Activated CD8-positive, alpha-beta T cell treated with anti-CD3 and anti-CD28 coated beads, Interleukin-2, amount 10 ng/mL, durations not matched to agents 7 days and 5 days (primary cell): ENCODE measurements at regions not wholly inside any gene's neighbourhood (a gene's known extent, or its start where the extent isn't known, plus 50 kb on each side); places are given as distances from the start of the nearest gene placed in this dataset.
"Not testable (repeated sequence)": the region's sequence is repeated elsewhere in the genome, so short reads cannot be mapped to it uniquely, and the experiment has no call there.

Experiments
- ATAC-seq: fragments of 150-1000 bp; cut with Tn5 transposase; one replicate; pipeline ENCODE4 v1.10.0; 2021; ENCODE audit warnings: moderate library complexity
- CTCF ChIA-PET: fragments of 350-600 bp; sonication (Branson Sonifier 250); formaldehyde crosslinking; loops from one replicate; lab custom pipeline; 2021; ENCODE audit warnings: antibody characterized with exemption; lab: Charles Lee
- POLR2A ChIA-PET: fragments of 350-600 bp; sonication (Branson Sonifier 250); formaldehyde crosslinking; loops from one replicate; lab custom pipeline; 2021; ENCODE audit warnings: antibody characterized with exemption; lab: Charles Lee
- DNase-seq: peaks from one replicate; pipeline ENCODE4 v3.0.0-alpha.2; 2020
- H3K27ac Mint-ChIP-seq: one replicate; pipeline ENCODE4 v1.8.0; 2021; ENCODE audit warnings: mild to moderate bottlenecking, mixed read lengths
- H3K27me3 Mint-ChIP-seq: one replicate; pipeline ENCODE4 v1.8.0; 2021; ENCODE audit warnings: low read depth, mixed read lengths
- H3K36me3 Mint-ChIP-seq: one replicate; pipeline ENCODE4 v1.8.0; 2021; ENCODE audit warnings: low read depth, mixed read lengths
- H3K4me1 Mint-ChIP-seq: one replicate; pipeline ENCODE4 v1.8.0; 2021; ENCODE audit warnings: low read depth, mixed read lengths
- H3K4me3 Mint-ChIP-seq: one replicate; pipeline ENCODE4 v1.8.0; 2021; ENCODE audit warnings: mild to moderate bottlenecking, mixed read lengths
- H3K9me3 Mint-ChIP-seq: one replicate; pipeline ENCODE4 v1.8.0; 2022; ENCODE audit warnings: mixed read lengths; ENCODE audit not compliant: insufficient read depth

DNA sequence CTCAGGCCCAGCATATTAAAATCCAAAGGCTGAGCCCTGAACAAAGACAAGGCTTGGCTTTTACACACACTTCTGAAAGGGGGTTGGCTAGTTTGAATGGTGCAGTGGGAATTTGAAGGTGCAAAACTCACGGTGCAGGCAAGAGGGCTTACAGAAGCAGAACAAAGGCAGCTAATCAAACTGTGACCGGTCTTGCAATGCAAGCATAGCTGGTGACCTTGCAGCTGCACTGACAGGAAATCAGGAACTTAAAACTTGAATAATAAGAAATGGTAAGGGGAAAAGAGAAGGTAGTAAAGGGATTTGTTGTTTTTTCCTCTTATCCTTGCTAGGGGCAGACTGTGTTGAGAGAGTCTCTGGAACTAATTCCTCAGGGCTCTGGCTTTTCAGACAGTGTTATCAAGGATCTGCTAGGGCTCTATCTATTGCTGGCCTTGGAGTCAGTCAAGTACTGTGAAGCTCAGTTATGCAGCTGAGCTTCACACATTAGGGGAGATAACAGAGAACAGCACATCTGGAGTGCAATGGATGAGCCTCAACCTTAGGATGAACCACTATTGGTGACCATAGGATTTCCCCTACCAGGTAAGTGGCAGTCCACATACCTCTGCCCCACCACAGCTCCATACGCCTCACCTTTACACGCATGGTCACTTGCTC lies 97.6 kb downstream of the PPIAL4G start:
- H3K9me3 Mint-ChIP-seq, result no peaks in the 10 kb centered on the region
- ATAC-seq (no peak), DNase-seq (no peak)
- no peaks in the 10 kb centered on the region for H3K27me3 Mint-ChIP-seq
- peak overlapping the region; percentile 6 for H3K27ac Mint-ChIP-seq
- ChIA-PET CTCF (interaction anchor here (1.7 kb wide), 1 partner anchor 11 kb away, joined by 4 read pairs; no protein-coding TSS in a partner anchor), POLR2A (interaction anchor here (0.6 to 0.7 kb wide), 2 partner anchors 10 to 12 kb away, joined by 3 read pairs; no protein-coding TSS in a partner anchor)
- peaks cover 48% of the 10 kb centered on the region for H3K4me1 Mint-ChIP-seq
- H3K36me3 Mint-ChIP-seq, result no peaks in the 10 kb centered on the region
- no peak overlapping the region for H3K4me3 Mint-ChIP-seq

DNA sequence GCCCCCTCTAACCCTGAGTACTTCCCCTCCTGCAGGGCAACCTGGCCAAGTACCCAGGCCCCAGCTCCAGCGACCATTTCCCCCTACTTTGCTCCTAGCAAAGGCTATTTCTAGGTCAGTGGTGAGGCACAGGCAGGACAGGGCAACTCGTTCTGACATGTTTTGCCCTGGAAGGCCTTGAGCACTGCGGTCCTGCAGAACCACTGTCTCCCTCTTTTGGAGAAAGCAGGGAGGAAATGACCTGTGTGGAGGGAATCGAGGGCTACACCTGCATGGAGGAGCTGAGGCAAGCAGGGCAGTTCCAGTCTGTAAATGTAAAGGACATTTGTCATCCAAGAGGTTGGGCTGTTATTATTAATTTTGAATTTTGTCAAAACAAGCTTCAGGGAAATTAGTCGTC lies 99.1 kb downstream of the PPIAL4G start:
- H3K27me3 Mint-ChIP-seq, result no peaks in the 10 kb centered on the region
- no peak for ATAC-seq
- DNase-seq, result no peak
- no peak overlapping the region for H3K27ac Mint-ChIP-seq
- no peak overlapping the region for H3K4me3 Mint-ChIP-seq
- ChIA-PET CTCF (interaction anchor here (1.5 kb wide), 1 partner anchor 12 kb away, joined by 4 read pairs; no protein-coding TSS in a partner anchor), POLR2A (interaction anchor here (0.9 kb wide), 1 partner anchor 18 kb away, joined by 4 read pairs; no protein-coding TSS in a partner anchor)
- no peaks in the 10 kb centered on the region for H3K36me3 Mint-ChIP-seq
- peaks cover 43% of the 10 kb centered on the region for H3K4me1 Mint-ChIP-seq
- H3K9me3 Mint-ChIP-seq, result no peaks in the 10 kb centered on the region

DNA sequence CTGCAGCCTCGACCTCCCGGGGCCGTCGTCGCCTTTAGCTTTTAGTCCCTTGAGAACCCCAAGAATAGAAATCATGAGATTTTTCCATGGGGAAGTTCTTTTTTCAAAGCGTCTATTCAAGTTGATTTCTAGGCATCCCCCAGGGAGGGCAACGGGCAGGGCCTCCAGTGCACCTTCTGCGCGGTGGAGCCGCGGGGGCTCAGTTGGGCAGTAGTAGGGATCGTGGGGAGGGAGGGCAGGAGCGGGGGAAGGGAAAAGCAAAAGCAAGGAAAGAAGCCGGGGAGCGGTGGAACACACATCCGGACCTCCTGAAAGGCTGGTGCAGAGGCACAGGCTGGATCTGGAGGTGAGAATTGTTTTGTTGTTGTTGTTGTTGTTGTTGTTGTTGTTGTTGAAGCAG lies 103.4 kb downstream of the PPIAL4G start:
- ATAC-seq, result no peak
- Mint-ChIP-seq H3K4me1 (peaks cover 19% of the 10 kb centered on the region), H3K9me3 (no peaks in the 10 kb centered on the region), H3K27me3 (no peaks in the 10 kb centered on the region), H3K27ac (peak overlapping the region; percentile 34), H3K4me3 (no peak overlapping the region), H3K36me3 (no peaks in the 10 kb centered on the region)
- ChIA-PET CTCF (no interaction called here), POLR2A (interaction anchor here (1.5 kb wide), 1 partner anchor 9 kb away, joined by 7 read pairs; no protein-coding TSS in a partner anchor)
- DNase-seq, result no peak

DNA sequence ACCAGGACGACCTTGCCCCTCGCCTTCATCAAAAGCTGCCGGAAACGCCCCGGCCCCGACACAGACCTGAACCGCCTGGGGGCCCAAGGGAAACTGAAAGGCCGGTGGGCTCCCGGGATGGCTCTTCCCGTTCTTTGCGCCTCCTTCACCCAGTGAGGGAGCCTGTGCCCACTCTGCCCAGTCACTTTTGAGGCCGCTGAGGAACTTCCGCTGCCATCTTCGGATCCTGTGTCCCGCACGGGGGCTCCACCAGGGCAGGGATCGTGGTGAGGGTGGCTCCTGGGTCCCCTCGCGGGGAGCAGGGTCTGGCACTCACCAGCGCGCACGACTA lies 104.0 kb downstream of the PPIAL4G start:
- no peaks in the 10 kb centered on the region for H3K27me3 Mint-ChIP-seq

DNA sequence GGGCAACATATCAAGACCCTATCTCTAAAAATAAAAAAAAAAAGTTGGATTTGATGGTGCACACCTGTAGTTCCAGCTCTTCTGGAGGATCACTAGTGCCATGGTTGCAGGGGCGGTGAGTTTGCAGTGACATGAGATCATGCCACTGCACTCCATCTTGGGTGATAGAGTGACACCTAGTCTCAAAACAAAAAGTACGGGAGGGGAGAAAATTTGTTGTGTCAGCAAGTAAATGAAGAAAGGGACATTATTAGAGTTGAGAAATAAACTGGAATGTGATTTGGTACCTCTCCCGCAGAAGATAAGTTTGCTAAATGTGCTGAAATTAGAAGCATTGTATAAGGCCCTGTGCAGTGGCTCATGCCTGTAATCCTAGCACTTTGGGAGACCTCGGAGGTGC lies 105.1 kb downstream of the PPIAL4G start:
- H3K4me3 Mint-ChIP-seq, ATAC-seq, H3K9me3 Mint-ChIP-seq, H3K27ac Mint-ChIP-seq, POLR2A ChIA-PET, H3K36me3 Mint-ChIP-seq, DNase-seq, H3K27me3 Mint-ChIP-seq, CTCF ChIA-PET: not testable (repeated sequence)
- peaks cover 28% of the 10 kb centered on the region for H3K4me1 Mint-ChIP-seq

More for the DNA sequence above, 104.0 kb downstream of the PPIAL4G start:
- no peak for ATAC-seq
- H3K9me3 Mint-ChIP-seq, result no peaks in the 10 kb centered on the region
- no peak for DNase-seq
- H3K4me1 Mint-ChIP-seq, result peaks cover 20% of the 10 kb centered on the region
- H3K27ac Mint-ChIP-seq, result peak overlapping the region; percentile 34
- no peak overlapping the region for H3K4me3 Mint-ChIP-seq
- ChIA-PET CTCF (no interaction called here), POLR2A (interaction anchor here (1.5 kb wide), 1 partner anchor 10 kb away, joined by 7 read pairs; no protein-coding TSS in a partner anchor)
- H3K36me3 Mint-ChIP-seq, result no peaks in the 10 kb centered on the region

DNA sequence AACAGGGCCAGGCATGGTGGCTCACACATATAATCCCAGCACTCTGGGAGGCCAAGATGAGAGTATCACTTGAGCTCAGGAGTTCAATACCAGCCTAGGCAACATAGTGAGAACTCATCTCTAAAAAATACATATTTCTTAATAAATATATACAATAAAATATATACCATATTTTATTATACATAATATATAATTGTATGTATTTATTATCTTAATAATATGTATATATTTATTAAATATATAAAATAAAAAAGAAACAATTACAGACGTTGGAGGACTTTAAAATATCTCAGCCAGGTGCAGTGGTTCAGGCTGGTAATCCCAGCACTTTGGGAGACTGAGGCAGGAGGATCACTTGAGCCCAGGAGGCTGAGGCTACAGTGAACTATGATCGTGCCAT lies 106.1 kb downstream of the PPIAL4G start:
- H3K27ac Mint-ChIP-seq, H3K27me3 Mint-ChIP-seq, ATAC-seq, DNase-seq, H3K4me3 Mint-ChIP-seq, H3K36me3 Mint-ChIP-seq, CTCF ChIA-PET, H3K9me3 Mint-ChIP-seq: not testable (repeated sequence)
- POLR2A ChIA-PET, result interaction anchor here (0.6 to 7.7 kb wide), 2 partner anchors 11 to 146 kb away, joined by 3 to 68 read pairs; no protein-coding TSS in a partner anchor
- H3K4me1 Mint-ChIP-seq, result peaks cover 38% of the 10 kb centered on the region

DNA sequence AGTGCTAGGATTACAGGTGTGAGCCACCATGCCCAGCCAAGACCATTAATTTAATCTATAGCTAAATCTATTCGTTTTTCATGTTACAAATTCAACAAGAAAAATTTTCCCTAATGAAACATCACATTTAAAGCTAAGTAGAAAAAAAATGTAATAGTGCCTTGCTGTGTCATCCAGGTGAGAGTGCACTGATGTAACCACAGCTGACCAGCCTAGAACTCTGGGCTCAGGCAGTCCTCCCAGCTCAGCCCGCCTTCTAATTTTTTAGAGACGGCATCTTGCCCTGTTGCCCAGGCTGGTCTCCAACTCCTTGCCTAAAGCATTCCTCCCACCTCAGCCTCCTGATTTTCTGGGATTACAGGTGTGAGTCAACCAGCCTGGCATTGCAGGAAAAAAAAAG lies 109.0 kb downstream of the PPIAL4G start:
- DNase-seq (no peak), ATAC-seq (no peak)
- CTCF ChIA-PET, result interaction anchor here (0.9 to 1.5 kb wide), 3 partner anchors 10 to 14 kb away, joined by 3 to 6 read pairs (median 4); no protein-coding TSS in a partner anchor
- H3K4me1 Mint-ChIP-seq, result peaks cover 59% of the 10 kb centered on the region
- H3K27ac Mint-ChIP-seq, result peak overlapping the region; percentile 85
- H3K27me3 Mint-ChIP-seq, result no peaks in the 10 kb centered on the region
- no peaks in the 10 kb centered on the region for H3K9me3 Mint-ChIP-seq
- H3K4me3 Mint-ChIP-seq, result peak overlapping the region; percentile 25
- POLR2A ChIA-PET, result interaction anchor here (0.8 to 7.7 kb wide), 8 partner anchors 10 to 149 kb away, joined by 3 to 68 read pairs (median 6); no protein-coding TSS in a partner anchor
- no peaks in the 10 kb centered on the region for H3K36me3 Mint-ChIP-seq

DNA sequence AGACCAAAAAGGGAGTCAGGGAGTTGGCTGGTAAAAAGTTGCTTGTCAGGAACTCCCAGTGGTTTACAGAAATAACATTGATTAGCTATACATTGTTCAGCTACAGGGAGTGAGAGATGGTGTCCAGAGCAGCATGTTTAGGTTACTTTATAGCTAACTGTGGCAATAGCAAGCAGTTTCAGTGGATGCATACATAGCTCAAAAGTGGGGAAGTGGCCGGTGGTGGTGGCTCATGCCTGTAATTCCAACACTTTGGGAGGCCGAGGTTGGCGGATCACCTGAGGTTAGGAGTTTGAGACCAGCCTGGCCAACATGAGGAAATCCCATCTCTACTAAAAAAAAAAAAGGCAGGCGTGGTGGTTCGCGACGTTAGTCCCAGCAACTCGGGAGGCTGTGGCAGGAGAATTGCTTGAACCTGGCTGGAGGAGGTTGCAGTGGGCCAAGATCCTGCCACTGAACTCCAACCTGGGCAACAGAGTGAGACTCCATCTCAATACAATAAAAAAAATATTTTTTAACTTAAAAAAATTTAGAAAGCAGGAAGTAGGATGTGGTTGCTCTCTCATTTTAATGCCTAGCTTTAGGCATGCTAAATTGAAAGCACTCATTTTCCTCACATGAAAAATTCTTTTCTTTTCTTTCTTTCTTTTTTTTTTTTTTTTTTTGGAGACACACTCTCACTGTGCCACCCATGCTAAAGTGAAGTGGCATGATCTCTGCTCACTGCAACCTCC lies 109.7 kb downstream of the PPIAL4G start:
- ChIA-PET POLR2A (interaction anchor here (0.8 to 7.7 kb wide), 9 partner anchors 9 to 149 kb away, joined by 3 to 68 read pairs (median 6); no protein-coding TSS in a partner anchor), CTCF (interaction anchor here (0.9 to 1.5 kb wide), 3 partner anchors 9 to 15 kb away, joined by 3 to 8 read pairs (median 6); no protein-coding TSS in a partner anchor)
- H3K27ac Mint-ChIP-seq, result peak overlapping the region; percentile 98
- no peaks in the 10 kb centered on the region for H3K9me3 Mint-ChIP-seq
- H3K27me3 Mint-ChIP-seq, result no peaks in the 10 kb centered on the region
- peak overlapping the region; percentile 71 for H3K4me3 Mint-ChIP-seq
- H3K4me1 Mint-ChIP-seq, result peaks cover 59% of the 10 kb centered on the region
- peak; percentile 41 for ATAC-seq
- no peaks in the 10 kb centered on the region for H3K36me3 Mint-ChIP-seq
- no peak for DNase-seq

DNA sequence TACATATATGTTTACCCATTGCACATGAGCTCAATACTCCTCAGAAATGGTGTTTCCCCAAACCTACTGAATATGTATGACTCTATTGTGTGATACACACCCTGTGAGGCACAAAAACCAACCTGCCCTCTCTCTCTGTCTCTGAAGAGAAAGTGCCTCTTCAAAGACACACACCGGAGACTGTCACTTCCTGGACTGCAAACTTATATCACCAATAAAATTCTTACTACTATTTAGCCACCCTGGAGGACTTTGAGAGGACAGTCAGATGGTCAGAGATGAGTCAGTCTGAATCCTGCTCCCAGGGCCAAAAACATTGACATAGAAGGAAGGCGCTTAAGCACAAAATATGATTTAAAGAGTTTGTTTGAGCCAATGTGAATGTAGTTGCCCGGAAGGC lies 110.4 kb downstream of the PPIAL4G start:
- Mint-ChIP-seq H3K27me3 (no peaks in the 10 kb centered on the region), H3K9me3 (no peaks in the 10 kb centered on the region), H3K36me3 (no peaks in the 10 kb centered on the region), H3K4me3 (peak overlapping the region; percentile 71), H3K4me1 (peaks cover 59% of the 10 kb centered on the region), H3K27ac (peak overlapping the region; percentile 98)
- ChIA-PET CTCF (interaction anchor here (0.8 to 1.5 kb wide), 7 partner anchors 9 to 150 kb away, joined by 3 to 8 read pairs (median 4); no protein-coding TSS in a partner anchor), POLR2A (interaction anchor here (1.4 to 7.7 kb wide), 5 partner anchors 9 to 150 kb away, joined by 5 to 68 read pairs (median 14); no protein-coding TSS in a partner anchor)
- peak; percentile 66 for ATAC-seq
- peak; percentile 73 for DNase-seq

DNA sequence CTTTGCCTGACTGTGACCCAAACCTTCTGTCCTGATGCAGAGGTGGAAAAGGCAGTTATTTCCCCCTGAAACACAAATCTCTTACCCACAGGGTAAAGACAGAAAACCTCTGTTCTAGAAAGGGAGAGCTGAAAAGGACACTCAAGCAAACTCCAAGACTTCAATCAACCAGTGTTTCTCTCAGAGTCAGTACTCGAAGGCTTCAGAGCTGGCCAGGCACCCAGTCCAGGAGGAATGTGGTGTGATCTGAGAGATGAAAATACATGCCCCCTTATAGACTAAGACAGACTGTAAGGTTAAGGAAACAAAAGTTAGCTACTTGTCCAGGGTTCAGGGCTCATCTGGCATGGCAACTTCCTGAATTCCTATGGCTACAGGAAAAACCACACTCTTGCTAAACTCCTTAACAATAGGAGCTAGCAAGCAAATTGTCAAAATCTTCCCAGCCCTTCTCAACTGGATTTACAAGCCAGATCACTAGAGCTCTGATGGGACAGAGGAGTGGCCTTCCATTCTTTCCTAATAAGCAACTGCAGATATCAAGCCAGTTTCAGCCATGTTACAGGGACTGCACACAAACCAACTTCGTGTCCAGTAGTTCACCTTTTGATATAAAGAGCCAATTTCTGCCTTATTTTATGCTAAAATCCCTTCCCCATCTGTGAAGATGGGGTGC lies 110.9 kb downstream of the PPIAL4G start:
- POLR2A ChIA-PET, result interaction anchor here (1.5 to 7.7 kb wide), 4 partner anchors 16 to 151 kb away, joined by 10 to 68 read pairs (median 18); no protein-coding TSS in a partner anchor
- H3K36me3 Mint-ChIP-seq, H3K9me3 Mint-ChIP-seq, DNase-seq, H3K27me3 Mint-ChIP-seq: not testable (repeated sequence)
- peak overlapping the region; percentile 71 for H3K4me3 Mint-ChIP-seq
- H3K27ac Mint-ChIP-seq, result peak overlapping the region; percentile 98
- peak; percentile 40 for ATAC-seq
- H3K4me1 Mint-ChIP-seq, result peaks cover 59% of the 10 kb centered on the region
- CTCF ChIA-PET, result interaction anchor here (0.8 to 2.3 kb wide), 10 partner anchors 9 to 151 kb away, joined by 3 to 9 read pairs (median 4); no protein-coding TSS in a partner anchor

DNA sequence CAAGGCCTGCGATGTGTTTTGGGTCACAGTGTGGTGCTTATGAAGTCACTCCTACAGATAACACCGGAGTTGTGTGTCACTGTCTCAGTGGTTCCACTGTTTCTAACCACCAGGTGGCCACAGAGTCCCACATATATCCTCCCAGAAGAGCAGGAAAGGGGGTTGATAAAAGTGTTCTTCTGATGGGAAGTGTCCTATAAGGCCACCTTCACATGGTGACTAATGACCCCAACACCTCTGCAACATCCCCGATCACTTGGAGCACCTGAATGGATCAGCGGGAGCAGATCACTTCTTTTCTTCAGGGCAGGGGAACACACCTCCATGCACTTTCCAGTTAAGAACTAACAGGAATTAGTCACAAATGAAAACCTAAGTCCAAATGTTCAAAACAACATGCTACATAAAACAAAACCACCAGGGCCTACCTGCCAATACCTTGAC lies 111.5 kb downstream of the PPIAL4G start:
- H3K9me3 Mint-ChIP-seq, H3K27me3 Mint-ChIP-seq, H3K36me3 Mint-ChIP-seq: not testable (repeated sequence)
- peak; percentile 88 for DNase-seq
- peak overlapping the region; percentile 7 for H3K4me3 Mint-ChIP-seq
- POLR2A ChIA-PET, result interaction anchor here (1.5 to 7.7 kb wide), 4 partner anchors 17 to 151 kb away, joined by 10 to 68 read pairs (median 18); no protein-coding TSS in a partner anchor
- peak overlapping the region; percentile 98 for H3K27ac Mint-ChIP-seq
- peaks cover 64% of the 10 kb centered on the region for H3K4me1 Mint-ChIP-seq
- CTCF ChIA-PET, result interaction anchor here (0.6 to 2.3 kb wide), 12 partner anchors 8 to 151 kb away, joined by 3 to 9 read pairs (median 4); no protein-coding TSS in a partner anchor
- ATAC-seq, result peak; percentile 80
